HG03066 (cell line): ENCODE measurements at regions not wholly inside any gene's neighbourhood (a gene's known extent, or its start where the extent isn't known, plus 50 kb on each side); places are given as distances from the start of the nearest gene placed in this dataset.

Experiments
- ATAC-seq: cut with Tn5 transposase; IDR thresholded peaks from one replicate; pipeline ENCODE4 v1.9.1; 2021; ENCODE audit warnings: low read depth; ENCODE audit not compliant: unreplicated experiment

GRCh38 chrX:68898598-68898997, 69.8 kb downstream of the EFNB1 start:
- no peak for ATAC-seq

DNA sequence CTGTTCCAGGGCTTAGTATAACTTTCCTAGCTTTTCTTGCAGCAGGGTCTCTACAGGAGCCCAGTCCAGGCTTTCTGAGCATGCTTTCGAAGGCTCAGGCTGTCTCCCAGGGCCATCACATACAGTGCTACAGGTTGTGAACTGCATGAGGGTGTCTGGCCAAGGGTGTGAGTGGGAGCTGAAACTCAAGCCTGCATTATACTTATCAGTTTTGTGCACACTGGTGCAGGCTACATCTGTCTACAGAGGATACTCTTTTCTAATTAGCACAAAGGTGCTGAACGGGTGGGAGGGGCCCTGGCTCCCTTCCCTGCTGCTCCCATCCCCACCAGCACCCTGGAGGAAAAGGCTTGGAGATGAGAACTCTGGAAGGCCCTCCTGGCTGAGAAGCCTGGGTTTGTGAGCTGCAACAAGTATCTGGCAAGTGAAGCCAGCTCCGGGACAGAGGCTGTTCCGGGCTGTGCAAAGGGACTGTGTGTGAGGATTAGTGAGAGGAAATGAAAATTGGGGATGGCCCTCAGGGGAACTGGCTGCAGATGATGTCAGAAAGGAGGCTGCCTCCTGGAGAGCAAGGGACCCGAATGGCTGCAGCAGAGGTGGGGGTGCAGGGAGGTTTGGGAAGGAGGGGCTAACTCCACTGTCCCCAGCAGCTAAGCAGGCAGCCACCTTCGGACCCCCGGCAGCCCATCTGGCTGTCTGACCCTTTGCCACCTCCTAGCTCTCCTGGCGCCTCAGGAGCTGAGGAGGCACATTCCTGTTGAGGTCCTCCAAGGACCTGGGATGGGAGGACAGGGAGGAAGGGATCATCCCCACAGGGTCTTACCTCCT, 68.5 kb downstream of the EFNB1 start:
- ATAC-seq = no peak

GRCh38 chrX:68896581-68896980, 67.8 kb downstream of the EFNB1 start:
- ATAC-seq = no peak

DNA sequence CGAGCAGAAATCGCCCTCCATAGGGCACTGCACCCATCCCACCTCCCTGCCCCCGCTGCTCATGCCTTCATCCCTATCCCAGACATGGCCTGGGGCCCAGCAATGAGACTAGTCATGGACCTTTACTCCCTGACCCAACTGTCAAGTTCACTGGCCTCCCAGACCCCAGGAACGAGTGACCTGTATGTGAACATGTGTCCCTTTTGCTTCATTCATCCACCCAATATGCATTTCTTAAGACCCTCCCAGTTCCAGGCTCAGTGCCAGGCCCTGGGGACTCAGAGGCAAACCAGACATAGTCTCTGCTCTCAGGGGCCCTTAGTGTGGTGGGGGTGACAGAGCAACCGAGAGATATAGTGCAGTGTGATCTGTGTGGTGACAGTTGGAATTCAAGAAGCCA, 67.0 kb downstream of the EFNB1 start:
- ATAC-seq = no peak

DNA sequence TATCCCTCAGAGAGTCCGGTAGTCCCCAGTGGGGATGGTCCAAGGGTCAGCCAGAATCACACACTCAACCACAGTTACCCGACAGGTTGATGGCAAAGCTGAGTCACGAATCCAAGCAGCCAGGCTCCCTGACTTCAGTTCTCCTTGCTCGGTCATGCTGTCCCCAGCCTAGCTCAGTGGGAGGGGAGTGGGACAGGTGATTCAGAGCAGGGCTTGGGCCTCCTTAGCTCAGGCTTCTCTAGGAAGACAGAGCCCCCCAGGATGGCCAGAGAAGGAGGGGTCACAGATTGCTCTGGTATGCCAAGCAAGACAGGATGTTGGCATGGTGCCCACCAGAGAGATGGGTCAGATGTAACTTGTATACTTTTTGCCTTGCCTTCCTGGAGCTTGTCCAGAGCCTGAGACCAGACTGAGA, 66.5 kb downstream of the EFNB1 start:
- ATAC-seq = no peak

GRCh38 chrX:68894513-68895340, 65.9 kb downstream of the EFNB1 start:
- no peak for ATAC-seq

GRCh38 chrX:68894142-68894512, 65.3 kb downstream of the EFNB1 start:
- ATAC-seq = no peak

DNA sequence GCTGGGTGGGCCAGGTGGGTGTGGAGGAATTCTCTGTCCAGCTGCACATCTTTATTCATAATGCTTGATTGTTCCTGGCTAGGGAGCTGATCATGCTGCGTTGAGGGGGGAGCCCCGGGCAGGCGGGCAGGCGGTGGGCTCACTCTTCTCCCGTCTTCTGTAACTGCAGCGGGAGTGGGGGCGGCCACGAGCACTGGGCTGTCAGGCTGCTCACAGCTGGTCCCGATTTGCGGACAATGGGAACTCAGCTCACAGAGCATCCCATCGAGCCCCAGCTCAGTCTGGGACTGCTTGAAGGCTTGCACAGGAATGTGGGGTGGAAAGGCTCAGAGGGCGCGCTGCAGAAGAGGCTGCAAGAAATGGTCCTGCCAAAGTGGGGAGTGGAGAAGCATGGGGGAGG, 63.8 kb downstream of the EFNB1 start:
- ATAC-seq = no peak

DNA sequence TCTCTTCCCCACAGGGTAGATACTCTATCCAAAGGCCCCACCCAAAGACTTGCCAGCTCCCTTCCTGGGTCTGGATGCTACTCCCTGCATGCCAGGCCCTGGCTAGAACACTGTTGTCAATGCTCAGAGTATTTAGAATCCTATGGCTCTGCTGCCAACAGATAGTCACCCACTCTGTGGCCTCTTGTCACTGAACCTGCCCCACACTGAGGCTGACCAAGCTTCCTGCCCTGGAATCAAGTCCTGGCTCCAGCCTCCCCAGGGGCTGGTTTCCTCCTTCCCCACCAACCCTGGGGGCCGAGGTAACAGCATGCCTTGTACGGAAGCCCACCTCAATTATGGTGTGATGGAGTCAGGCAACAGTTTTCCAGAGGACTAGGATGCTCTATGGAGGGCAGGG, 63.3 kb downstream of the EFNB1 start:
- ATAC-seq = no peak
